GM12873 (cell line): ENCODE measurements at regions not wholly inside any gene's neighbourhood (a gene's known extent, or its start where the extent isn't known, plus 50 kb on each side); places are given as distances from the start of the nearest gene placed in this dataset.

Source experiments
- CTCF ChIP-seq: IDR thresholded peaks from 2 replicates; pipeline ENCODE4 v1.5.1; 2012; ENCODE audit warnings: low read depth, mild to moderate bottlenecking, moderate library complexity, low read length, control low read depth; ENCODE audit not compliant: insufficient read depth; ENCODE audit errors: missing control alignments

DNA sequence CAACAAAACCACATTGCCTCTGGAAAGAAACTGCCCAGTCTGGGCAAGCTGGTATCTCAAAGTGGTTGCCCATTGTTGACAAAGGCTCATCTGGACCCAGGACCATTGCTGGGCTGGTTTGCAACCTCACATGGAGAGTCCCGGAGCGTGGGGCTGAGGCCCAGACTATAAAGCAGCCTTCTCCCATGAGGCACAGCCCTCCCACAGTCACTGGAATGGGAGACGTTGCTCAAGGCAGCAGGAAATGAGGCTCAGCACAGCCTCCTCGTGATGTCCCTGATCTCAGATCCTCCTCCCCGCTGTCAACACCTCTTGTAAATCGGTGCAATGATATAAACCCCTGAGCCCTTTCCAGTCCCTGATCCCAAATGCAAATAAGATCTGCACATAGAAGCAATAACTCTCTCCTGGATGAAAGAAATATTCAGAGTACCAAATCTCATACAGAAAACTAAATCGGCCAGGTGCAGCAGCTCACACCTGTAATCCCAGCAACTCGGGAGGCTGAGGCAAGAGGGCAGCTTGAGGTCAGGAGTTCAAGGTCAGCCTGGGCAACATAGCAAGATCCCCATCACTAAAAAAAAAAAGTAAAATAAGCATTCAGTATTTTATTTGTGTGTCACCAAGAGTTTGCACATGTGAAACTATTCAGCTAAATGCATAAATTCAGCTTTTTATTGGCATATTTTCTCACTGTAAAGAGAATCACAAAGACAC is 103.0 kb upstream of the RREB1 start:
- no peak for TF ChIP-seq CTCF

GRCh38 chr6:7006515-7007191 is 101.1 kb upstream of the RREB1 start:
- TF ChIP-seq CTCF: no peak

- TF ChIP-seq CTCF: no peak
Measured at GRCh38 chr6:7008451-7008988, 99.2 kb upstream of the RREB1 start.

GRCh38 chr6:7016226-7016625 is 91.5 kb upstream of the RREB1 start:
- TF ChIP-seq CTCF: no peak

- no peak for TF ChIP-seq CTCF
Measured at GRCh38 chr6:7021301-7021700, 86.5 kb upstream of the RREB1 start.

DNA sequence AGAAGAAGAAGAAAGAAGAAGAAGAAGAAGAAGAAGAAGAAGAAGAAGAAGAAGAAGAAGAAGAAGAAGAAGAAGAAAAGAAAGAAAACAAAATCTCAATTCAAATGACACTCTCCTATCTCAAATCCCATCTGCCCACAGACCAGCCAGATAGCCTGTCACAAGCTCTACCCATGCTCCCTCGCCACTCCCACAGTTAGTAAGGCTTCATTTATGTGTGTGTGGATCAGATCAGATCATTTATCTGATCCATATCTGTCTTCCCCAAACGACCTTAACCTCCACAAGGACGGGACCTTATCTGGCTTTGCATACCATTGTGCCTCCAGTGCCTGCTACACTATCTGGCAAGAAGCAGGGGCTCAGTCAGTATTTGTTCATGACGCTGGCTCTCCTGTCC is 81.9 kb upstream of the RREB1 start:
- no peak for TF ChIP-seq CTCF

GRCh38 chr6:7033202-7033601 is 74.6 kb upstream of the RREB1 start:
- no peak for TF ChIP-seq CTCF
